ENCODE measurements at regions not wholly inside any gene's neighbourhood (a gene's known extent, or its start where the extent isn't known, plus 50 kb on each side); places are given as distances from the start of the nearest gene placed in this dataset.

GRCh38 chr2:120421126-120421829 lies 75.3 kb downstream of the INHBB start:
- Mint-ChIP-seq H3K9me3 (ENCODE audit: low read depth) (no peaks in the 10 kb centered on the region), H3K27me3 (ENCODE audit: low read depth) (peaks cover 56% of the 10 kb centered on the region), H3K36me3 (ENCODE audit: low read depth) (peaks cover 2% of the 10 kb centered on the region), H3K4me1 (ENCODE audit: low read depth) (no peaks in the 10 kb centered on the region), H3K4me3 (ENCODE audit: unreplicated experiment) (no peak overlapping the region), H3K27ac (ENCODE audit: unreplicated experiment) (no peak overlapping the region)
- TF ChIP-seq, protein P1, sequence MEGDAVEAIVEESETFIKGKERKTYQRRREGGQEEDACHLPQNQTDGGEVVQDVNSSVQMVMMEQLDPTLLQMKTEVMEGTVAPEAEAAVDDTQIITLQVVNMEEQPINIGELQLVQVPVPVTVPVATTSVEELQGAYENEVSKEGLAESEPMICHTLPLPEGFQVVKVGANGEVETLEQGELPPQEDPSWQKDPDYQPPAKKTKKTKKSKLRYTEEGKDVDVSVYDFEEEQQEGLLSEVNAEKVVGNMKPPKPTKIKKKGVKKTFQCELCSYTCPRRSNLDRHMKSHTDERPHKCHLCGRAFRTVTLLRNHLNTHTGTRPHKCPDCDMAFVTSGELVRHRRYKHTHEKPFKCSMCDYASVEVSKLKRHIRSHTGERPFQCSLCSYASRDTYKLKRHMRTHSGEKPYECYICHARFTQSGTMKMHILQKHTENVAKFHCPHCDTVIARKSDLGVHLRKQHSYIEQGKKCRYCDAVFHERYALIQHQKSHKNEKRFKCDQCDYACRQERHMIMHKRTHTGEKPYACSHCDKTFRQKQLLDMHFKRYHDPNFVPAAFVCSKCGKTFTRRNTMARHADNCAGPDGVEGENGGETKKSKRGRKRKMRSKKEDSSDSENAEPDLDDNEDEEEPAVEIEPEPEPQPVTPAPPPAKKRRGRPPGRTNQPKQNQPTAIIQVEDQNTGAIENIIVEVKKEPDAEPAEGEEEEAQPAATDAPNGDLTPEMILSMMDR (IDR thresholded peaks at IDR 0.05), result no peak
- no peak for DNase-seq (ENCODE audit: low spot score)

DNA sequence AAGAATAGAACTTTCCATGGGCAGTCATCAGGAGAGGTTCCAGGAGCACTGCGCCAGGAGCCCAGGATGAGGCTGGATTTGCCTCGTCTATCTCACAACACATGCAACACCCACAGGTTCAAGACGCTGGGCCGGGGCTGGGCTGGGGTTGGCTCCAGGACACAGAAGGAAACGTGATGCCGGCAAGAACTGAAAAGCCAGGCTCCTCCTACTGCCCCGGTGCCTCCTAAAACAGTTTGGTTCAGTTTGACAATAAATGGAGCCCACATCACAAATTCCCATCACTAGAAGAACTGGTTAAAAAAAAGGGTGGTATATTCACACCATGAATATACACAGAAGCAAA lies 75.9 kb downstream of the INHBB start:
- no peak overlapping the region for H3K27ac Mint-ChIP-seq (ENCODE audit: unreplicated experiment)
- no peak overlapping the region for H3K4me3 Mint-ChIP-seq (ENCODE audit: unreplicated experiment)
- no peaks in the 10 kb centered on the region for H3K9me3 Mint-ChIP-seq (ENCODE audit: low read depth)
- TF ChIP-seq, protein P1 (IDR thresholded peaks at IDR 0.05), result no peak
- peaks cover 2% of the 10 kb centered on the region for H3K36me3 Mint-ChIP-seq (ENCODE audit: low read depth)
- no peaks in the 10 kb centered on the region for H3K4me1 Mint-ChIP-seq (ENCODE audit: low read depth)
- DNase-seq (ENCODE audit: low spot score), result no peak
- H3K27me3 Mint-ChIP-seq (ENCODE audit: low read depth), result peaks cover 62% of the 10 kb centered on the region

- TF ChIP-seq, protein P1 (IDR thresholded peaks at IDR 0.05), result no peak
- H3K9me3 Mint-ChIP-seq (ENCODE audit: low read depth), result no peaks in the 10 kb centered on the region
Measured at GRCh38 chr2:120422465-120423160, 76.7 kb downstream of the INHBB start.

GRCh38 chr2:120423167-120423943 lies 77.4 kb downstream of the INHBB start:
- H3K4me1 Mint-ChIP-seq (ENCODE audit: low read depth), result no peaks in the 10 kb centered on the region
- H3K27me3 Mint-ChIP-seq (ENCODE audit: low read depth), result peaks cover 68% of the 10 kb centered on the region
- no peaks in the 10 kb centered on the region for H3K9me3 Mint-ChIP-seq (ENCODE audit: low read depth)
- H3K4me3 Mint-ChIP-seq (ENCODE audit: unreplicated experiment), result no peak overlapping the region
- H3K36me3 Mint-ChIP-seq (ENCODE audit: low read depth), result no peaks in the 10 kb centered on the region
- DNase-seq (ENCODE audit: low spot score), result no peak
- H3K27ac Mint-ChIP-seq (ENCODE audit: unreplicated experiment), result no peak overlapping the region
- TF ChIP-seq, protein P1 (IDR thresholded peaks at IDR 0.05), result no peak

More at GRCh38 chr2:120422465-120423160, 76.7 kb downstream of the INHBB start:
- H3K27ac Mint-ChIP-seq (ENCODE audit: unreplicated experiment), result no peak overlapping the region
- no peak for DNase-seq (ENCODE audit: low spot score)
- H3K4me3 Mint-ChIP-seq (ENCODE audit: unreplicated experiment), result no peak overlapping the region
- H3K4me1 Mint-ChIP-seq (ENCODE audit: low read depth), result no peaks in the 10 kb centered on the region
- peaks cover 2% of the 10 kb centered on the region for H3K36me3 Mint-ChIP-seq (ENCODE audit: low read depth)
- peaks cover 67% of the 10 kb centered on the region for H3K27me3 Mint-ChIP-seq (ENCODE audit: low read depth)

- Mint-ChIP-seq H3K27me3 (ENCODE audit: low read depth) (peaks cover 62% of the 10 kb centered on the region), H3K9me3 (ENCODE audit: low read depth) (no peaks in the 10 kb centered on the region), H3K36me3 (ENCODE audit: low read depth) (no peaks in the 10 kb centered on the region), H3K4me1 (ENCODE audit: low read depth) (no peaks in the 10 kb centered on the region), H3K27ac (ENCODE audit: unreplicated experiment) (no peak overlapping the region), H3K4me3 (ENCODE audit: unreplicated experiment) (no peak overlapping the region)
- TF ChIP-seq, protein P1 (IDR thresholded peaks at IDR 0.05), result no peak
- DNase-seq (ENCODE audit: low spot score), result no peak
Measured at GRCh38 chr2:120424274-120424796, 78.4 kb downstream of the INHBB start.
